Right renal pelvis (tissue), 4 donors: ENCODE measurements at regions not wholly inside any gene's neighbourhood (a gene's known extent, or its start where the extent isn't known, plus 50 kb on each side); places are given as distances from the start of the nearest gene placed in this dataset.
"Not testable (repeated sequence)": the region's sequence is repeated elsewhere in the genome, so short reads cannot be mapped to it uniquely, and the experiment has no call there.

Source experiments
- DNase-seq, 4 donors: peaks; one replicate each; pipeline ENCODE4 v3.0.0-alpha.2; 2013; ENCODE audit warnings: low read depth in 4 of 4, low spot score in 3 of 4, missing footprints in 1 of 4

- no peak for DNase-seq
Observed at GRCh38 chr6:115814907-115815306, 245.8 kb downstream of the FRK start.

GRCh38 chr6:115811541-115811940 lies 249.2 kb downstream of the FRK start:
- DNase-seq: no peak

GRCh38 chr6:115798229-115798628 lies 262.5 kb downstream of the FRK start:
- DNase-seq: no peak

GRCh38 chr6:115796829-115797228 lies 263.9 kb downstream of the FRK start:
- DNase-seq: no peak

- no peak for DNase-seq
Observed at GRCh38 chr6:115796061-115796460, 264.6 kb downstream of the FRK start.

- DNase-seq: no peak
Observed at GRCh38 chr6:115783402-115784061, 277.2 kb downstream of the FRK start.

GRCh38 chr6:115782612-115783011 lies 278.1 kb downstream of the FRK start:
- no peak for DNase-seq

- no peak for DNase-seq
Observed at GRCh38 chr6:115773741-115774140, 286.9 kb downstream of the FRK start.

GRCh38 chr6:115770851-115771250 lies 289.8 kb downstream of the FRK start:
- no peak for DNase-seq

- DNase-seq: no peak
Observed at GRCh38 chr6:115768500-115768899, 292.2 kb downstream of the FRK start.

GRCh38 chr6:115767931-115768330 lies 292.8 kb downstream of the FRK start:
- no peak for DNase-seq

GRCh38 chr6:115766745-115767462 lies 293.8 kb downstream of the FRK start:
- DNase-seq: no peak

GRCh38 chr6:115765966-115766365 lies 294.7 kb downstream of the FRK start:
- no peak for DNase-seq

GRCh38 chr6:115759051-115759450 lies 301.6 kb downstream of the FRK start:
- DNase-seq: no peak

- no peak for DNase-seq
Observed at GRCh38 chr6:115753446-115753845, 307.2 kb downstream of the FRK start.

GRCh38 chr6:115750946-115751345 lies 309.7 kb downstream of the FRK start:
- no peak for DNase-seq

GRCh38 chr6:115750292-115750691 lies 310.4 kb downstream of the FRK start:
- no peak for DNase-seq

- no peak for DNase-seq
Observed at GRCh38 chr6:115747719-115748118, 313.0 kb downstream of the FRK start.

GRCh38 chr6:115746583-115746982 lies 314.1 kb downstream of the FRK start:
- not testable (repeated sequence) for DNase-seq

- no peak for DNase-seq
Observed at GRCh38 chr6:115740907-115741306, 319.8 kb downstream of the FRK start.

GRCh38 chr6:115735610-115736009 lies 325.1 kb downstream of the FRK start:
- no peak for DNase-seq

GRCh38 chr6:115733426-115733825 lies 327.3 kb downstream of the FRK start:
- DNase-seq: no peak
